GM23248 (cell line): ENCODE measurements at regions not wholly inside any gene's neighbourhood (a gene's known extent, or its start where the extent isn't known, plus 50 kb on each side); places are given as distances from the start of the nearest gene placed in this dataset.

Experiments used
- EZH2 ChIP-seq: fragments of 200-600 bp; sonication (generic); IDR thresholded peaks from 2 replicates; pipeline ENCODE4 v1.6.1; 2018; ENCODE audit warnings: antibody characterized with exemption, mild to moderate bottlenecking; ENCODE audit not compliant: insufficient read depth, poor library complexity, severe bottlenecking
- EZH2phosphoT487 ChIP-seq: fragments of 200-600 bp; sonication (generic); IDR thresholded peaks from 2 replicates; pipeline ENCODE4 v1.6.1; 2018; ENCODE audit warnings: antibody characterized with exemption, moderate library complexity, mild to moderate bottlenecking, low read depth; ENCODE audit not compliant: insufficient read depth

DNA sequence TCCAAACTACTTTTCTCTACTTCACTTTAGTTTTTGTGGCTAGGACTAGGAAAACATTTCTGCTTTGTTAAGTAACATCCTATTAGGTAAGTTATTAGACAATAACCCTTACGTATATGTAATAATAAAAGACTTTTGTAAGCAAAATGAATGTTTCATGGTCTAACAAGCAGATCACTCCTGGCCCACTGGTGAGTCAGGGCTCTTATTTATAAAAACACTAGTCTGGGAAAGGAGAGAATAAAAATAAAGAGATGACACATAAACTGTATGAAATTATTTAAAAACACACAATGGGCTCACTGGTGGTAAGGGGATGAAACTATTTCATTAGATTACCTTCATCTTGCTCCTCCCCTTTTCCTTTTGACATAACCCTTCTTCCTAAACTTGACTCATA lies 2212.2 kb upstream of the ACO1 start:
- TF ChIP-seq EZH2phosphoT487 (no peak), EZH2 (no peak)
